ENCODE measurements at regions not wholly inside any gene's neighbourhood (a gene's known extent, or its start where the extent isn't known, plus 50 kb on each side); places are given as distances from the start of the nearest gene placed in this dataset.
"Not testable (repeated sequence)": the region's sequence is repeated elsewhere in the genome, so short reads cannot be mapped to it uniquely, and the experiment has no call there.

GRCh38 chr7:27000496-27000895, 95.3 kb downstream of the HOXA1 start:
- Mint-ChIP-seq H3K4me1 (ENCODE audit: low read depth, unreplicated experiment) (no peaks in the 10 kb centered on the region), H3K4me3 (ENCODE audit: unreplicated experiment) (no peak overlapping the region), H3K9me3 (ENCODE audit: unreplicated experiment) (peaks cover 4% of the 10 kb centered on the region), H3K27me3 (ENCODE audit: unreplicated experiment) (peaks cover 2% of the 10 kb centered on the region), H3K27ac (ENCODE audit: unreplicated experiment) (no peak overlapping the region), H3K36me3 (ENCODE audit: unreplicated experiment) (peaks cover 28% of the 10 kb centered on the region)
- TF ChIP-seq CTCF (IDR thresholded peaks at IDR 0.05; ENCODE audit: partially characterized antibody, unreplicated experiment) = no peak
- DNase-seq = no peak

GRCh38 chr7:26998284-26998683, 97.5 kb downstream of the HOXA1 start:
- not testable (repeated sequence) for H3K9me3 Mint-ChIP-seq (ENCODE audit: unreplicated experiment); H3K27ac Mint-ChIP-seq (ENCODE audit: unreplicated experiment); H3K4me1 Mint-ChIP-seq (ENCODE audit: low read depth, unreplicated experiment); H3K4me3 Mint-ChIP-seq (ENCODE audit: unreplicated experiment); DNase-seq; H3K27me3 Mint-ChIP-seq (ENCODE audit: unreplicated experiment)
- peaks cover 28% of the 10 kb centered on the region for H3K36me3 Mint-ChIP-seq (ENCODE audit: unreplicated experiment)

- H3K27me3 Mint-ChIP-seq (ENCODE audit: unreplicated experiment) = peaks cover 5% of the 10 kb centered on the region
Observed at GRCh38 chr7:26995666-26996065, 100.1 kb downstream of the HOXA1 start.

GRCh38 chr7:26993816-26994810, 101.7 kb downstream of the HOXA1 start:
- no peak for DNase-seq
- no peak overlapping the region for H3K4me3 Mint-ChIP-seq (ENCODE audit: unreplicated experiment)
- TF ChIP-seq CTCF (IDR thresholded peaks at IDR 0.05; ENCODE audit: partially characterized antibody, unreplicated experiment) = no peak
- H3K27ac Mint-ChIP-seq (ENCODE audit: unreplicated experiment) = no peak overlapping the region
- peaks cover under 1% of the 10 kb centered on the region for H3K4me1 Mint-ChIP-seq (ENCODE audit: low read depth, unreplicated experiment)
- peaks cover 4% of the 10 kb centered on the region for H3K27me3 Mint-ChIP-seq (ENCODE audit: unreplicated experiment)
- H3K36me3 Mint-ChIP-seq (ENCODE audit: unreplicated experiment) = peaks cover 15% of the 10 kb centered on the region
- peaks cover 1% of the 10 kb centered on the region for H3K9me3 Mint-ChIP-seq (ENCODE audit: unreplicated experiment)

More at GRCh38 chr7:26995666-26996065, 100.1 kb downstream of the HOXA1 start:
- no peak for TF ChIP-seq CTCF (IDR thresholded peaks at IDR 0.05; ENCODE audit: partially characterized antibody, unreplicated experiment)
- H3K4me3 Mint-ChIP-seq (ENCODE audit: unreplicated experiment) = no peak overlapping the region
- H3K4me1 Mint-ChIP-seq (ENCODE audit: low read depth, unreplicated experiment) = no peaks in the 10 kb centered on the region
- no peak overlapping the region for H3K27ac Mint-ChIP-seq (ENCODE audit: unreplicated experiment)
- peaks cover 4% of the 10 kb centered on the region for H3K9me3 Mint-ChIP-seq (ENCODE audit: unreplicated experiment)
- H3K36me3 Mint-ChIP-seq (ENCODE audit: unreplicated experiment) = peaks cover 21% of the 10 kb centered on the region
- DNase-seq = no peak

GRCh38 chr7:26992670-26993069, 103.1 kb downstream of the HOXA1 start:
- H3K4me1 Mint-ChIP-seq (ENCODE audit: low read depth, unreplicated experiment) = peaks cover 7% of the 10 kb centered on the region
- H3K9me3 Mint-ChIP-seq (ENCODE audit: unreplicated experiment) = no peaks in the 10 kb centered on the region
- no peak overlapping the region for H3K4me3 Mint-ChIP-seq (ENCODE audit: unreplicated experiment)
- H3K27ac Mint-ChIP-seq (ENCODE audit: unreplicated experiment) = no peak overlapping the region
- TF ChIP-seq CTCF (IDR thresholded peaks at IDR 0.05; ENCODE audit: partially characterized antibody, unreplicated experiment) = no peak
- no peak for DNase-seq
- peaks cover 3% of the 10 kb centered on the region for H3K27me3 Mint-ChIP-seq (ENCODE audit: unreplicated experiment)
- peaks cover under 1% of the 10 kb centered on the region for H3K36me3 Mint-ChIP-seq (ENCODE audit: unreplicated experiment)
